ENCODE measurements at regions not wholly inside any gene's neighbourhood (a gene's known extent, or its start where the extent isn't known, plus 50 kb on each side); places are given as distances from the start of the nearest gene placed in this dataset.
"Not testable (repeated sequence)": the region's sequence is repeated elsewhere in the genome, so short reads cannot be mapped to it uniquely, and the experiment has no call there.

GRCh38 chr6:16822975-16823717 is 61.9 kb upstream of the ATXN1 start:
- no peak for DNase-seq

- DNase-seq = no peak
Observed at GRCh38 chr6:16822529-16822928, 61.3 kb upstream of the ATXN1 start.

GRCh38 chr6:16821834-16822264 is 60.6 kb upstream of the ATXN1 start:
- DNase-seq = no peak

- DNase-seq = not testable (repeated sequence)
Observed at GRCh38 chr6:16820262-16820661, 59.0 kb upstream of the ATXN1 start.

- DNase-seq = no peak
Observed at GRCh38 chr6:16819752-16820151, 58.5 kb upstream of the ATXN1 start.

GRCh38 chr6:16818992-16819626 is 57.8 kb upstream of the ATXN1 start:
- no peak for DNase-seq

- no peak for DNase-seq
Observed at GRCh38 chr6:16817594-16817993, 56.3 kb upstream of the ATXN1 start.

GRCh38 chr6:16816891-16817290 is 55.6 kb upstream of the ATXN1 start:
- DNase-seq = no peak

- no peak for DNase-seq
Observed at GRCh38 chr6:16812993-16813392, 51.7 kb upstream of the ATXN1 start.

- no peak for DNase-seq
Observed at GRCh38 chr6:16811277-16811979, 50.2 kb upstream of the ATXN1 start.

Data from NCI-H1694 treated with DMSO at 0.1 percent for 48 hours (cell line).